ENCODE measurements at regions not wholly inside any gene's neighbourhood (a gene's known extent, or its start where the extent isn't known, plus 50 kb on each side); places are given as distances from the start of the nearest gene placed in this dataset.

GRCh38 chr12:74899031-74899829 lies 310.4 kb downstream of the KCNC2 start:
- TF ChIP-seq CTCF (IDR thresholded peaks at IDR 0.05; ENCODE audit: low read depth, low read length, missing control alignments) = no peak
- no peak for DNase-seq (ENCODE audit: low read depth)
- in situ Hi-C loops (cut with HindIII; ENCODE audit: low sequenced_read_pairs) = no loop called here
- H3K4me3 ChIP-seq (ENCODE audit: low read depth, low read length) = no peak overlapping the region

- H3K4me3 ChIP-seq (ENCODE audit: low read depth, low read length) = no peak overlapping the region
- TF ChIP-seq CTCF (IDR thresholded peaks at IDR 0.05; ENCODE audit: low read depth, low read length, missing control alignments) = no peak
- no peak for DNase-seq (ENCODE audit: low read depth)
- in situ Hi-C loops (cut with HindIII; ENCODE audit: low sequenced_read_pairs) = no loop called here
Observed at GRCh38 chr12:74900232-74900631, 309.4 kb downstream of the KCNC2 start.

GRCh38 chr12:74903522-74903921 lies 306.1 kb downstream of the KCNC2 start:
- TF ChIP-seq CTCF (IDR thresholded peaks at IDR 0.05; ENCODE audit: low read depth, low read length, missing control alignments) = peak; percentile 23
- DNase-seq (ENCODE audit: low read depth) = no peak
- in situ Hi-C loops (cut with HindIII; ENCODE audit: low sequenced_read_pairs) = no loop called here
- no peak overlapping the region for H3K4me3 ChIP-seq (ENCODE audit: low read depth, low read length)

- no peak overlapping the region for H3K4me3 ChIP-seq (ENCODE audit: low read depth, low read length)
- no peak for DNase-seq (ENCODE audit: low read depth)
- in situ Hi-C loops (cut with HindIII; ENCODE audit: low sequenced_read_pairs) = no loop called here
- TF ChIP-seq CTCF (IDR thresholded peaks at IDR 0.05; ENCODE audit: low read depth, low read length, missing control alignments) = no peak
Observed at GRCh38 chr12:74906224-74906623, 303.4 kb downstream of the KCNC2 start.

DNA sequence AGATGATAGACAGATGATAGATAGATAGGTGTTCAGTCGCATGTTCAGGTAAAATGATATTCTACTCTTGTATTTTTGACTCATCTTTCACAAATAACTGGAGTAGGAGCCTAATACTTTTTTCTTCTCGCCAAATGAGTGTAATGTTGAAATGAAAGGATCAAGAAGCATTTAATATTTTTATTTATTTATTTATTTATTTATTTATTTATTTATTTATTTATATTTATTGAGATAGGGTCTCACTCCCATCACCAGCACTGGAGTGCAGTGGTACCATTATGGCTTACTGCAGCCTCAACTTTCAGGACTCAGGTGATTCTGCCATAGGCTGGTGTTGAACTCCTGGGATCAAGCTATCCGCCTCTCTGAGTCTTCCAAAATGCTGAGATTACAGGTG lies 298.8 kb downstream of the KCNC2 start:
- no peak for DNase-seq (ENCODE audit: low read depth)
- in situ Hi-C loops (cut with HindIII; ENCODE audit: low sequenced_read_pairs) = no loop called here
- TF ChIP-seq CTCF (IDR thresholded peaks at IDR 0.05; ENCODE audit: low read depth, low read length, missing control alignments) = no peak
- no peak overlapping the region for H3K4me3 ChIP-seq (ENCODE audit: low read depth, low read length)

DNA sequence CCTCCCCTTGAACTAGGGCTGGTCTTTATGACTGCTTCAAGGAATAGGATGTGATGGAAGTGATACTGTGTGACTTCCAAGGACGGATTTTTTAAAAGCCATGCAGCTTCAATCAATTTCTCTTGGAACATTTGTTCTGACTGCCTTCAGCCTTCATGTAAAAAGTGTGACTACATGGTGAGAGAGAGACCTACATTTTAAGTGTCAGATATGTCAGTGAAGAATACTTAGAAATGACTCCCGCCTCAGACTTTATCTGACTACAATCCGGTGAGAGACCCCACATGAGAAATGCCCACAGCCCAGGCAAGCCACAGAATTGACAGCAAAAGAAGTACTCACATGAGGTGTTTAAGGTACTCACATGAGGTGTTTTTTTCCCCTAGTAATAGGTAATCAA lies 295.3 kb downstream of the KCNC2 start:
- in situ Hi-C loops (cut with HindIII; ENCODE audit: low sequenced_read_pairs) = no loop called here
- no peak for DNase-seq (ENCODE audit: low read depth)
- TF ChIP-seq CTCF (IDR thresholded peaks at IDR 0.05; ENCODE audit: low read depth, low read length, missing control alignments) = no peak
- H3K4me3 ChIP-seq (ENCODE audit: low read depth, low read length) = no peak overlapping the region
